Activated CD4-positive, alpha-beta T cell treated with anti-CD3 and anti-CD28 coated beads for 48 hours (primary cell): ENCODE measurements at regions not wholly inside any gene's neighbourhood (a gene's known extent, or its start where the extent isn't known, plus 50 kb on each side); places are given as distances from the start of the nearest gene placed in this dataset.

Experiments used
- DNase-seq: peaks from one replicate; pipeline ENCODE4 v3.0.0-alpha.2; 2020

DNA sequence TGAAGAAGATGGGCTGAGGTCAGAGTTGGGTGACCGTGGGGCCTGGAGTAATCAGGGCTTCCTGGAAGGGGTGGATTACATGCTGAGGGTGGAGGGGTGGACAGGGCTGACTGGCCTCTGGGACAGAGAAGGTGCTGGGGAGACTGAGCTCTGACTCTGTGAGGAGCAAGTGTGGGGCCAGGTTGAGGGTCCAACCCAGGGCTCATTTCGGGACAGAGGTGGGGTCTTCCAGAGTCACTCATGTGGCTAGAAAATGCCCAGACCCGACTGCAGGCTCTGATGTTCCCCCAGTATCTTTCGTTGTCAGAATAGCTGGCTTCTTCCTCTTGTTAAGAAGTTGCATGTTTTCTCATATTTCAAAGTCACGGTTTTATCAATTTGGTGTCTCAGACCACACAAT lies 311.8 kb downstream of the PTPRU start:
- no peak for DNase-seq

DNA sequence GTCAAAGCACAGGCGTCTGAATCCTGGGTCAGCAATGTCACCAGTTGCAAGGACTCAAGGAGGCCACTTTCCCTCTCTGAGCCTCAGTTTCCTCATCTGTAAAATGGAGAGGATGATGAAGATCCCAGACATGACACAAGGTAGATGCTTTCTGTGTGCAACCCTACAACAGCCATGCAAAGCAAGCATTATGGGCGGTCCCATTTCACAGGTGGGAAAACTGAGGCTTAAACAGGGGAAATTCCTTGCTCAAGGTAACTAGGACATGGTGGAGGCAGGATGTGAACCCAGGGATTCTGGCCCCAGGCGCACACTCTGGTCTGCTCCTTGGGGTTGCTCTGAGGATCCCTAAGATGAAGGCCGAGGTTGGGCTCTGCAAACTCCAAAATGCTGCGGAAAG lies 311.0 kb downstream of the PTPRU start:
- no peak for DNase-seq

DNA sequence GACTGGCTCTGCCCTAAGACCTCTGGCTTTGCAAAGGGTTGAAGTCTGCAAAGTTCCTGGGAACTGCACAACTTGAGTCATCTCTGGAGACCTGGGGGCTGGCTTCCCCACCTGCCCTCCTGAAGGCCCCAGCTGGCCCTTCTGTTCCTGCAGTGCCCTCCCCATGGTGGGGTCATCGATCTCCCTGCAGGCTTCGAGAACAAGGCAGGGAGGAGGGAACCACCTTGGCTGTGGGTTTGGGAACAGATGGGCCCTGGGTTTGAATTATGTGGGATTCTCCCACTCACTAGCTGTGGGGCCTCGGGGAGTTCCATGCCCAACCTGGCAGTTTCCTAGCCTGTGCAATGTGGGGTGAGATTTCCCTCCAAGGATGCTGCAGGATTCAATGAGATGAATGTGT lies 310.2 kb downstream of the PTPRU start:
- no peak for DNase-seq

DNA sequence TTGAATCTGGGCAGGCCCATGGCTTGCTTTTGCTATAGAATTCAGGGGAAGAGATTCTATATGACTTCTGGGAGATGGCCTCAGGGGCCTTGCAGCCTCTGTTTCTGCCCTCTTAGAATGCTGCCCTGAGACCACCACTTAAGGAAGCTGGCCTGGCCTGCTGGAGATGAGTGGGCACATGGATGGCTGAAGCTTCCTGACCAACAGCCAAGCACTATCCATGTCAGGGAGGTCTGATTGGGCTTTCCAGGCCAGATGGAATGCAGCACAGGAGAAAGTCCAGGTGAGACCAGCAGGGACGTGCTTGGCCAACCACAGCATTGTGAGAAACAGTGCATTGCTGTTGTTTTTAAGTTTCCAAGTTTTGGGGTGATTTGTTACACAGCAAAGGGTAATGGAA lies 308.1 kb downstream of the PTPRU start:
- DNase-seq: no peak

DNA sequence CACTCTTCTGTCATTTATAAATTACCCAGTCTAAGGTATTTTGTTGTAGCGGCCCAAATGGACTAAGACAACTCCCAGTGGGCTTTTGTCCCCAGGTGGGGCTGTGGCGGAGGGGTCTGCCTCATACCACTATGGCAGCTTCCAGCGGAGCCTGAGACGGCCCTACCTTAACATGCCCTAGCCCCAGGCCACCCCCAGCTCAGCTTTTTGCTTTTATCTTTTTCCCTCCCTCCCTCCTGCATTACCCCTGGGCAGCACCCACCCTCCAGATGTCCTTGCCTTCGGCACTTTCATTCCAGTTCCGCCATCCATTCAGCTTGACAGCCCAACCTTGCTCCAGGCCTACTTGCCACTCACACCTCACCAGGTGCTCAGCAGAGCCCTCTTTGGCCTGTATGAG lies 307.3 kb downstream of the PTPRU start:
- DNase-seq: no peak

DNA sequence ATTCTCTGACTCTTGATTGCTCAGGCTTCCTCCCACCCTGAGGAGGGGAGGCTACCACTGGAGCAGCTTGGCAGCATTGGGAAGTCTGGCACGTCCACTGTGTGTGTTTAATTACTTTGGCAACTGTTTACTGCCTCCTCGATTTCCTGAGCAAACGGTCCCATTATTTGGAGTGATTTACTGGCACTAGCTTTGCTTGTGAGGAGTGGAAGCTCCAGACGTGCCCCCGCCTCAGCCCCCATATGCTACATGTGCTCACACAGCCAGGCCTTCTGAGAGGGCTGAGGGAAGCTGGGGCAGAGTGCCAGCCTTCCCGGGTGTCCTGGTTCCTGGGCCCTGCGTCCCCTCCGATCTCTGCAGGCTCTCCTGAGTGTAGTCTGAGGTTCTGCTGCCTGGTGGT lies 306.2 kb downstream of the PTPRU start:
- no peak for DNase-seq

DNA sequence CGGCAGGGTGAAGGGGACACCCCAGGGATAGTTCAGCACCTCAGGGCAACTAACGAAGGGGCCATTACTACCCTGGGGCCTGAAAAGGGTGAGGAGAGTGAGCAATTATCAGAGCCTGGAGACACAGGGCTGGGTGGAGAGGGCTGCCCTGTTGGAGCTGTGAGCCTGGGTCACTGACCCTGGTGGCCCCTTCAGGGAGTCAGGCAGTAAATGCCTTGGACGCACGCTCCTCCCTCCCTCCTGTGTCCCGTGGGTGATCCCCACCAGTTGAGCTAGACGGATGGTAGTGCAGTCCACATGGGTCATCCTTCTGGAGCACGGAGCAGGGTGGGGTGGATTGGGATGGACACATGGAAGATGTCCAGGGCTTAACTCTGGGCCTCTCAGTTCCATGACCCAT lies 305.3 kb downstream of the PTPRU start:
- DNase-seq: no peak

DNA sequence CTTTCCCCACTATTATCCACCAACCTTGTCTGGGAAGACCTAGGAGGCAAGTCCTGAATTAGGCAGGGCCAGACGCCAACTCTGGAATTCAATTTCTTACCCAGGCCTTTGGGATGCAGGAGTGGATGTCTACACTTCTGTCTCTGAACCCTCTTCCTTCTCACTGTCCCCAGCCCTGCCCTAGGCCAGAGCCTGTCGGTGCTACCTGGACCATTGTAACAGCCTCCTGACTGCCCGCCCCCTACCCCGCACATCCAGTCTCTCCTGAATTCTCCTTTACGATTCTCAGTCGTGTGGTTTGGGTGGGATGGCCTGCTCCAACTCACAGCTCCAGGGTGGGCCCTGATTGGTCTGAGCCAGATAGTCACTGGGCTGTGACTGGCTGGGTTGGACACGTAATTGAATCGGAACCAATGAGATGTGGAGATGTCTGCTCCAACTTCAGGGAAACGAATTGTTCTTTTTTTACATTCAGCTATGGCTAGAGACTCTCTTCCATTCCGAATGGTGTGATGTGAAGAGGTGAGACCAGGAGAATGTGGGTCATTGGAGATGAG lies 304.6 kb downstream of the PTPRU start:
- DNase-seq: no peak

DNA sequence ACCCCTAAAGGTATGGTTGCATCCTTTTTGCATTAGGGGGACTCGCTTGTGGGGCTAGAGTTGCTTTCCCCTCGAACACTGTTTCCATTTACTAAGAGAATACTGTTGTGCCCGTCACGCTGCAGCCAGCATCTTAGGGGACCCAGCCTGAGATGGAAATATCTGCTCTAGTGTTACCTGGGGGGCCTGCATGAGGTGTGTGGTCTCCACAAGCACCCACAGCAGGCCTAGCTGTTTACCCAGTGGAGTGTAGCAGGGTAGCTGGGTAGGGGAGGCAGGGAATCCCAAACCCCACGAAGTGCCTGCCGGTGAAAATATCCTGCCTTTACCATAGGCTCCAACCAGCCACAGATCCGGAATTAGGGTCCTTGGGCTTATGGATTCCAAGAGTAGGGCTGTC lies 303.6 kb downstream of the PTPRU start:
- DNase-seq: no peak

DNA sequence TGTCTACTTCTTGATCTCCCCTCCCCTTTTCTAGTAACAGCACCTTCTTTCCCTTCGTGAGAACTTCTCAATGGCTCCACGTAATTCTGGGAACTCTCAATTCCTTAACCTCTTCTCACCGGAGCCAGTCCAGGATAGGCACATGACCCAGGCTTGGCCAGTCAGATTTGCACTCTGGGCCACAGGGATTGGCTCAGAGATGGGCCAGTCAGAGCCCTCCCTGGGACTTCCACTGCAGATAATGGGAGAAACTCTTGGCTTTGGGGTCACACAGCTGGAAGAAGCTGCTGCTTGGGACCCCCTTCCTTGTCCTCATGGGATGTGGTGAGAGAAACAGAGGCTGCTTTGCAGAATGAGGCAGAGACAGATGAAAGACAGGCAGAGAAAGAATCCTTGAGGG lies 302.3 kb downstream of the PTPRU start:
- no peak for DNase-seq

DNA sequence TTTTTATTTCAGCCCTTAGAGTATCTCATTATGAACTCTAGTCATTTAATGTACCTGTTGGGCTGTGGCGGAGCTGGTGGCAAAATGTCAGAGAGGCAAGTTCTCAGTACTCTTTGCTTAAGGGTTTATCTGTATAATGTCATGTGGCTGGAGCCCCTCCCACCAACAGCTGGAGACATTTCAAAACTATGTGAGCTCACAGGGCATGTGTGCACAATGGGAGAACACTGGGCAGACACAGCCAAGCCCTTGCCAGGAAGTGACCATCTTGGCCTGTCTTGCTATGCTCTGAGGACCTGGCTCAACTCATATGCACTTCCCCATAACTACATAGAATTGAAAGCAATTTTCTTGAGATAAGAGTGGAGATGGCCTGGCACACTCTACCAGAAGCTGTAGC lies 296.4 kb downstream of the PTPRU start:
- no peak for DNase-seq

DNA sequence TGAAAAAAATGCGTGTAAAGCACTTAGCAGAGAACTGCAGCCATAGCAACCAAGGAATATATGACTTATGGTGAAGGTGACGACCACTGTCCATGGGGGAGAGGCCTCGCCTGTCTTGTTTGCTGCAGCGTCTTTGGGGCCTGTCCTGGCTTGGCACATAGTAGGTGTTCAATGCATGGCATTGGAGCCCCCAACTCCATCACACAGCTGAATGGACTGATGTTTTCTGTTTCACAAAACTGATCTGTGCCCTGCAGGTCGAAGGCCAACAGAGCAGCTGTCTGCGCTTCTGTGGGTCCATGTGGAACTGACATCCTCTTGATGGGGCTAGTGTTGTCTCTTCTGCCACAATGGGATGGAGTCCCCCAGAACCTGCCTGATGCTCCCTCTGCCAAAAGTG lies 296.0 kb downstream of the PTPRU start:
- DNase-seq: no peak

DNA sequence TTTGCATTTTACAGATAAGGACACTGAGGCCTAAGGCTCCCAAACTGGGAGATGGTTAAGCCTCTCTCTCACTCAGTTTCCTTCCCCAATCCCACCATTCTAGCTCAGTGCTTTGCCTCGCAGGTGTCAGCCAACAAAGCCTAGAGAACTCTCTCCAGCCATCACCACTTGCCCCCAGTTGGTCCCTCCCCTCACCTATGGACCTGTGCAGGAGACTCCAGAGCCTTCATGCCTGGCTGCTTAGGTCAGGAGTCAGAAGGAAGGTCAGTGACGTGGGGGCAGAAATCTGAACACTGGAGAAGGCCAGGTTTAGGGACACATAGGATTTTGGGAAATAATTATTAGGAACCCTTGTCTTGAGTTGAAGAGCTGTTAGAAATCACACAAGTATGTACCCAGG lies 295.3 kb downstream of the PTPRU start:
- DNase-seq: no peak

DNA sequence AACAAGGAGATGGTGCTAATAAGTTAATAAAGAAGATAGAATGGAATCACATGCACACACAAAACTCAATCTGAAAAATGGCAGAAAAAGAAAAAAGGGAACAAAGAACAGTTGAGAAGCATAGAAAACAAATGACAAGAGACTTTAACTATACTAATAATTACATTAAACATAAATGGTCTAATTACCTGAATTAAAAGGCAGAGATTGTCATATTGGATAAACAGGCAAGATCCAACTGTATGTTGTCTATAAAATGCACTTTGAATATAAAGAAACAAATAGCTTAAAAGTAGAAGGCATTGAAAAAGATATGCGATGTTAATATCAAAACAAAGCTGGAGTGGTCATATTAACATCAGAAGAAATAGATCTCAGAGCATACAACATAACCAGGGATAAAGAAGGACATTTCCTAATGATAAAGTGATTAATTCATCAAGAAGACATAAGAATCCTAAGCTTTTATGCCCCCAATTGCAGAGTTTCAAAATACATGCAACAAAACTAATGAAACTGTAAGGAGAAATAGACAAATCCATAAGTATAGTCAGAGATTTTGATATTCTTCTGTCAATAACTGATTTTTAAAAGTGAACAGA lies 293.5 kb downstream of the PTPRU start:
- DNase-seq: no peak

DNA sequence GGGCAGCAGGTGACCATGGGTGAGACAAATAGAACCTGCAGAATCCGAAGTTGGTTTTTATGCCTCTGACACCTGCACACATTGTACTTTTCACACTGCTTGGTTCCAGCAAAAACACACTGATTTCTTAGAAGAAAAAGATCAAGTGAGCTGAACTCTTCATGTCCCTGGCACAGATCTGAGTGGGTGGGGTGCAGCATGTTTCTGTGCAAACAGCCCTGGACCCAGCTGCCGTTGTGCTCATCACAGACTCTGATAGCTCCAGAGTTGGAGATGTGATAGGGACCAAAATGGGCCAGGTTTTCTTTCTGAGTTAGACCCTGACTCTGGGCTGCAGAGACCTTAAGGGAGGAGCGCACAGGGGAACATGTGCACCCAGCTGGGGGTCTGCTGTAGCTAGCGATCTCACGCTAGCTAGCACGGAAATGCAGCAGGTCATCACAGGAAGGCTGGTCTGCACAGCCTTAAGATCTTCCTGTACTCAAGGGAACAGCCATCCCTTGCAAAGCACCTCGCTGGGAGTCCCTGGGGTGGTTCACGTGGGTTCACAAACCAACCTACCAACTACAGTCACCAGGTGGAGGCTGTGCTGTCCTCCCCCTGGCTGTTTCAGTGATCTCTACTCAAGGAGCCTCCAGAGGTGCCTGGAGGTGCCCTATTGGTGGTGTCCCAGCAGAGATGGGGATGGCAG lies 291.1 kb downstream of the PTPRU start:
- no peak for DNase-seq

DNA sequence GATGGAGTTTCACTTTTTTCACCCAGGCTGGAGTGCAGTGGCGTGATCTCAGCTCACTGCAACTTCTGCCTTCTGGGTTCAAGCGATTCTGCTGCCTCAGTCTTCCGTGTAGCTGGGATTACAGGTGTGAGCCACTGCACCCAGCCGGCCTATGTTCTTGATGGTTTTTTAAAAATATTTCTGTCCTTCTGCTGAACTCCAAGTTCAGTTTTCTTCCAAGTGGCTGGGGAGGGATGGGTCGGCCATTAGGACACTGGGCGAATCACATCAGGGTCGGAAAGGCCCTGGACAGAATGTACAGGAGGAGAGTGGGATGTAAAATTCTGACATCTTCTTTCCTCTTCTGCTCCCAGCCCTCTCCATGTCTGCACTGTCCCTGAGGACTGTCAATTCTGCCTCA lies 289.6 kb downstream of the PTPRU start:
- DNase-seq: no peak

DNA sequence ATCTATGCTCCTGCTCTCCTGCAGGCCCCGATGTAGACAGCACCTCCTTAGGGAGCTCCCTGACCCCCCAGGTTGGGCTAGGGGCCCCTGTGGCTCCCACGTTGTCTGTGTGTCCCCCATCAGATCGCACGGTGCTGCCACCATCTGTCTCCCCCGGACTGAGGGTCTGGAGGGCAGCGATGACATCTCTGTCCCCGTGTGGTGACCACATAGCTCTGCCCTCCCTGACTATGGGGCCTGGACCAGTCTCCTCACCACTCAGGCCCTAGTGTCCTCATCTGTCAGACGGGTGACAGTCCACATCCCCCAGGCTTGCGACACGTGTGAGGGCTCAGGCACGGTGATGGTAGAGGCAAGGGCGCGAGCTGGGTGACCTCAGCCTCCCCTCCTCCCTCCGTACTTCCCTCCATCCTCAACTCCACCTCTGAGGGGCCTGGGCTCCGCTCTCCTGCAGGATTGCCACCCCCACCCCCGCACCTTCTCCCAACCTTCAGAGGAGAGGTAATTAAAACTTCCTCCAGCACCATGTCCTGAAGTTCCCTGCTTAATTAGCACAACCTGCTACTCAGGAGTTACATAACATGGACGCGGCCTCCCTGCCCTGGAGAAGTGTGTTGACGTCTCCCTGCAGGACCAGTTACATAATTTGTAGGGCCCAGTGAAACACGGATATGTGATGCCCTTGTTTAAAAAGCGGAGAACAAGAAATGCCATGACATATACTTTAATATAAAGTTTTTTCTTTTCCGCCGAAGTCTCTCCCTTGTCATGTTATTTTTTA lies 288.2 kb downstream of the PTPRU start:
- DNase-seq: no peak

DNA sequence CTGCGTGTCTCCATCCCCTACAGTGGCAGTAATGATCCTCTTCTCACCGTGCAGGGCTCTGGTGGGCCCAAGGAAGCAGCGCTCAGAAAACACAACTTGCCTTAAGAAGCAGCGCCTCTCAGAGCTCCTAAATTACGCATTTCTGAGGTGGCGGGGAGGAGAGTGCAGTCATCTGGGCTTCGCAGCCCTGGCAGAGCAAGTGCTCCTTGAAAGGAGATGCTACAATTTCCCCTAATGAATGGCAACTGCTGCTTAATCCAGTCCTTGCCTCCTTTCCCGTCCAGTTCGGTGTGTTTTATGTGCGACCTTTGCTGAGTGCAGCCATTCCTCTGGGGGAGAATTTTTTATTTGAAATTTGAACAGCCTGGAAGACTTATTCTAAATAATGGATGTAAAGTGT lies 287.3 kb downstream of the PTPRU start:
- DNase-seq: no peak

DNA sequence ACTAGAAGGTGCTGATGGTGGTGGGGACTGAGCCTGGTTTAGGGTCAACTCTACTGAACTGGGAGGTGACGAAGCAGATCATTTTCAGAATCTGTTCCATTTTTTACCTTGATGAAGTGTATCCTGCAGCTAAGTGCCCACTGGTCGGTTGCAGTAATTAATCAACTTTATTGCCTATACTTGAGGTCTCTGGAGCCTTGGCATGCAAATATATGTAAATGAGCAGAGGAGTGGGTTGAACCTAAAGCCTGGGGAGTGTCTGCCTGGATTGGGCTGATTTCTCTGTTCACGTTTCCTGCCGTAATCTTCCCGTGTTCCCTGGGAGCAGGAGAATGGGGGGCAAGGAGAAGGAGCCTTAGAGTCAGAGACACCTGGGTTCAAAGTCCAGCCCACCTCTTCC lies 286.8 kb downstream of the PTPRU start:
- no peak for DNase-seq

DNA sequence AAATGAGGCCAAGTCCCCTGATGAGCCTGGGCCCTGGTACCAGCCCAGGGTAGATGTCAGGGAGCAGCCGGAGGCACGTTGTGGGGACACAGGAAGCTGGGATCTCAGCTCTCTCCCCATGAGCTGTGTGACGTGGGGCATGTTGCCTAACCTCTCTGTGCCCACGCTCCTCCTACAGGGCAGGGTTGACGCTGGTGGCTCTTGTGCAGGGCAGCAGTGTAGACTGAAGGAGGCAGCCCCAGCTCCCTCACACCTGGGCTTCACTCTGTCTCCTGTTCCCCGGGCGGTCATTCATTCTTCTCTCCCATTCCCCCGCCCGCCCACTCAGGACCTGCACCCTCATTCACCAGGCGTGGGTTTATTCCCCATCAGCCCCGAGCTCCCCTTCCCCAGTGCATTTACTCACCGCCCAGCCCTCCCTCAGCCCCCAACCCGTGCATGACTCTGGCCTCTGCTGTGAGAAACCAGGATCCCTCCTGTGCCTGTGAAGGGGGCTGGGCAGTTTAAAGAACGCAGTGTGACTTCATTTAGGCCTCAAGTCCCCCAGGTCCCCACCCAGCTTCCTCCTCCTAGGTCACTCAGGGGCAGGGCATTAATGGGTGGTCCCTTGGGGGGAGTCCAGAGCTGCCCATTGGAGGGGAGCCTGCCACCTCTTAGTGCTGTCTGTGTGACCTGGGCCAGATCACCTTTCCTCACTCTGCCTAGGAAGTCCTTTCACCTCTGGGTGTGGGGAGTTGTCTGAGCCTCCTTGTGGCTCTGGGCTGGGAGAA lies 285.7 kb downstream of the PTPRU start:
- no peak for DNase-seq

DNA sequence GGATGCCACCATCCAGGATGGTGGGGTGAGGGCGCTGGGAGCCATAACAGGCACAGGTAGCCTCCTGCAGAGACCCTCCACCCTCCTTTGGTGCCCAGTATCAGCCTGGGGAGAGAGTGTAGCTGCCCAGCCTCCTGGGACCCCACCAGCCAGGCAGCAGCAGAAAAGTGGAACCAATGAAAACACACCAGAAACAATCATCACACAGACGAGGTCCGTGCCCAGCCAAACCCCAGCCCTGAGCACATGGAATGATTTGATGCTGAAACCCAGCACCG lies 285.1 kb downstream of the PTPRU start:
- no peak for DNase-seq

DNA sequence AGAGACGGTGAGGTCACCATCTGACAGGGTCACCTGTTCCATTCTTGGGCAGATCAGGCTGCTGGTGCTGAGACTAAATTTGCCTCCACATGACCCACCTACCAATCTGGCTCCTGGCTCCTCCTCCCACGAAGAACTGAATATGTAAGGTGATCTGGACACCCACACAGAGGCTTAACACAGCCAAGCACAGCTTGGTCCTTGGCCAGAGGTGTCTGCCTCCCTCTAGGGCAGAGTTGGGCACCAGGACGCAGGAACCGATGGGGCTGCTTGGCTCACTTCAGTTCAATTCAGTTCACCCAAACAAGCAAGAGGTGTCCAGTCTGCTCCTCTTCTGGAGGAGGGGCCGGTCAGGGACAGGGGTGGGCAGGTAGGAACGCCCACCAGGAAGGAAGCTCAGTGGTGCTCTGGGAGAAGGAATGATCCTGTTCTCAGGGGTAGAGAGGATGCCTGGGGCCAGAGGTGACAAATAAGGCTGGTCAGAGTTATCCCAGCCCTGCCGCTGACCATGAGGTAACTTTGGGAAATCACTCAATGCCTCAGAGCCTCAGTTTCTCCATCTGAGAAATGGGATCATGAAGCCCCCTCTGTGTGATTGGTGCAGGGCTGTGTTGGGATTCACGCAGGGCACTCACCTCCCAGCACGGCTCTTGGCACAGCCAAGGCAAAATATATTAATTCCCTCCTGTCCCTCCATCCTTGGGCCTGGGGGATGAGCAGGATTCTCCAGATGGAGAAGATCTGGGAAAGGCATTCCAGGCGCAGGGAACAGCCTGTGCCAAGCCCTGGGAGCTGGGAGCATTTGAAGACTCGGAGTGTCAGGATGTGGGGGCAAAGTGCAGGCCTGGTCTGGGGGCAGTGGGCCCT lies 284.5 kb downstream of the PTPRU start:
- DNase-seq: no peak

DNA sequence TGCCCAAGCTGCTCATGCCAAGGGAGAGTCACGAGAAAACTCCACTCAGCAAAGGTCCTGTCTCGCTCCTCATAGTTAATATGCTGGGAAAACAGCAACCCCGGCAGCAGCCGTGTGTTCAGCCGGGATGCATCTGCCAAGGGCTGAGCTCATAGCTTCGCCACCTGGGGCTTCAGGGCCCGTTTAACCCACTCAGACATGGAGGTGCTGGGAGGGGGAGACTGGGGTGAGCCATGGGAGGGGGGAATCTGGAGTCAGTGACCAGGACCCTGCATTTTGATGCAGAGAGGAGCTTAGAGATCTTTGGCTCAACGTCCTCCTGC lies 283.4 kb downstream of the PTPRU start:
- DNase-seq: no peak
